Ecto neural progenitor cell (in vitro differentiated cells): ENCODE measurements at regions not wholly inside any gene's neighbourhood (a gene's known extent, or its start where the extent isn't known, plus 50 kb on each side); places are given as distances from the start of the nearest gene placed in this dataset.

Experiments
- DNase-seq: peaks from one replicate; pipeline ENCODE4 v3.0.0-alpha.2; 2018; ENCODE audit warnings: low spot score

DNA sequence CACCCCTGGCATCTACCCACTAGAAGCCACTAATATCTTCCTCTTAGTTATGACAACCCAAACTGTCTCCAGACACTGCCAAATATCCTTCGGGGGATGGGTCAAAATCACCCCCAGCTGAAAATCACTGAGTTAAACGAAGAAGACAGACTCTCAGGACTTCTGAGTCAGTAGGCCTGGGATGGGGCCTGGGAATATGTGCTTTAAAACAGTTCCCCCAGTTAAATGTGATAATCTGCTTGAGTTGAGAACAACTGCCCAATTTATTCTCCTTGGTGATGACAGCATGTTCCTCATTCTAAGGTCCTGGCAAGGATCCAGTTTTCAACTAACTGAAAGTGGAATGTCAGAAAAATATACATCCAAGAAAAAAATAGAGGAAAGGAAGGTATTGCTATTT is 52.4 kb downstream of the CBLL2 start:
- no peak for DNase-seq

DNA sequence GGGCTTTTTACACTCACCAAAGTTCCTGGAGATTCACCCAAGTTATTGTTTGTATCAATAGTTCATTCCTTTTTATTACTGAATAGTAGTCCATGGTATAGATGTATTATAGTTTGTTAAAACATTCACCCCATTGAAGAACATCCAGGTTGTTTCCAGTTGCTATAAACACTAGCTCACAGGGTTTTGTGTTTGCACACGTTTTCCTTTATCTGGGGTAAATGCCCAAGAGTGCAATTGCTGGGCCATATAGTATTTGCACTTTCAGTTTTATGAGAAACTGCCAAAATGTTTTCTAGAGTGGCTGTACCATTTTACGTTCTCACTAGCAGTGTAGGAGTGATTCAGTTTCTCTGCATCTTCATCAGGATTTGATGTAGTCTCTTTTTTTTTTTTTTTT is 57.1 kb downstream of the CBLL2 start:
- no peak for DNase-seq

DNA sequence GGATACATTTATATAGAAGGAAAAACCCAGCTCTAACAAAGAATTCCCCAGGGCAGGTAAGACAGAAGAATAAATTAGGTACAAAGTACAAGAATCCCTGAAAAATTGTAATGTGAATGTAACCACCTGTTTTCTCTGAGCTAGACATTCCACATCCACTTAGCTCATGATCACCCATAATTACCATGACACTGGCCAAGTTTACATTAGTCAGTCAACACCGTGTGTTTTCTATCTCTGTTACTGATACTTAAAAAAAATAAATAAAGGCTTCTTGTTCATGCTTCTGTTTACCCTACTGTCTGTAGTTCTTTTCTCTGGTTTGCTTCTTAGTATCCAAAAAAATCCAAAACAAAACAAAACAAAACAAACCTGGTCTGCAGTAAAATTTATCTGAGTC is 66.0 kb downstream of the CBLL2 start:
- no peak for DNase-seq

- DNase-seq, result no peak
These were observed 66.7 kb downstream of the CBLL2 start for GRCh38 chrX:22339459-22339858.

- no peak for DNase-seq
These were observed 67.4 kb downstream of the CBLL2 start for GRCh38 chrX:22340022-22340616.

GRCh38 chrX:22343192-22343591 is 70.5 kb downstream of the CBLL2 start:
- DNase-seq, result no peak

GRCh38 chrX:22345884-22346283 is 73.2 kb downstream of the CBLL2 start:
- no peak for DNase-seq

DNA sequence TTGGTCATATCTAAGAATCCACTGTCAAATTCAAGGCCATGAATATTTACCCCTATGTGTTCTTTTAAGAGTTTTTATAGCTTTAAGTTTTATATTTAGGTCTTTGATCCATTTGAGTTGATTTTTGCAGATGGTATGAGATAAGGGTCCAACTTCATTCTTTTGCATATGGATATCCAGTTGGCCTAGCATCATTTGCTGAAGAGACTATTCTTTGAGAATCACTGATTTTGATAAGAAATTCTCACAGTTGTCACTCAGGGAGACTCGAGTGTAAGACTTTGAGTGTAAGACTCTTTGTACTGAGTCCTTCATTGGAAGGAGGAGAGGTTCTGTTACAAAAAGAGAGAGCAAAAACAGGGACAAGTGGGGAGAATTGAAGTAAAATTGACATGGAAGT is 74.8 kb downstream of the CBLL2 start:
- no peak for DNase-seq

DNA sequence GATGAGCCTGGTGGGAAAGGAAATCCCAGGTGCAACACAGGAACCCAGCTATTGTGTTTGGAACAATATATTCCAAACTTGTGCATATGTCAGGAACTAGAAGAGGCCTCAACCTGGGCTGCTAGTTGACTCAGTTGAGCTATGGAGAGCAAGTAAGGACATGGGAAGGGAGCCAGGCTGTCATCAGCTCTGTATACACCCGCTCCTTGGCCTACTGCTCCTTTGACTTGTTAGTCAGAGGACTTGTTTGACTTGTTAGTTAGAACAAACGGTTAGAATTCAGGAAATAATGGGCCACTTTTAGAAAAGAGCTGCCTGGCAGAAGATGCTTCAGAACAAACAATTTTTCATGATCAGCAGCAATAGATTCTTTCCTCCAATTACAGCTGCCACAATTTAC is 76.4 kb downstream of the CBLL2 start:
- DNase-seq, result no peak

DNA sequence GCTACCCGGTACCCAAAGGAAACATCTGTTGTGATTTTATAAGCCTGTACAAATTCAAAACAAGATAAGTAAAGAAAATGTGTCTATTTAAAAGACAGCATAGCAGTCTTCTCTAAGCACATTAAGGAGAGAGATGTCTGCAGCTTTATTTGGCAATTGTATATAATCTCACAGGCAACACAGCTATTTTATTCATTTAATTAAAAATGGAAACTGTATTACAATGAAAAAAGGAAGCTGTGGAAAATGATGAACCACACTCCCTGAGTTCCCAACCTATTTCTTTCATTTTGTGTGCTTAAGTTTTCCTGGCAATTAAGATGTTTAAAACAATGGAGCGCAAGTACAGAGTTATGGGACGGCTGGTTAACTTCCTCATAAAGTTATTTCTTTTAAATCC is 78.4 kb downstream of the CBLL2 start:
- DNase-seq, result no peak

DNA sequence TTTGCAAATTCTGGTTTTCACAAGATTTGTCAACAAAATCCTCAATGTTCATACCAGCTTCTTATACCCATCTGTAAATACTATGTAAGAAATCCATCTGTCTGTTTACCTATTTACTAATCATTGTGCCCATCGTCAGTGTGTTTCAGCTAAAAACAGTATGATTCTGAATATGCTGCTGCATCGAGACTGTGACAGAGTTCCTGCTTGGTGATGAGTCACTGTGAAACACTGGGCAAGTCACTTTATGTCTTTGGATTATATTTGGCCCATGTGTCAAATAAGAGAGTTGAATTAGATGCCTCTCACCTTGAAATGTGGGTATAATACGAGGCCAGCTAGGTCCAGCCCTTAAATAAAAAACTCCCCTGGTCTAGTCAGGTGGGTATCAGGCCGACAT is 79.3 kb downstream of the CBLL2 start:
- no peak for DNase-seq

DNA sequence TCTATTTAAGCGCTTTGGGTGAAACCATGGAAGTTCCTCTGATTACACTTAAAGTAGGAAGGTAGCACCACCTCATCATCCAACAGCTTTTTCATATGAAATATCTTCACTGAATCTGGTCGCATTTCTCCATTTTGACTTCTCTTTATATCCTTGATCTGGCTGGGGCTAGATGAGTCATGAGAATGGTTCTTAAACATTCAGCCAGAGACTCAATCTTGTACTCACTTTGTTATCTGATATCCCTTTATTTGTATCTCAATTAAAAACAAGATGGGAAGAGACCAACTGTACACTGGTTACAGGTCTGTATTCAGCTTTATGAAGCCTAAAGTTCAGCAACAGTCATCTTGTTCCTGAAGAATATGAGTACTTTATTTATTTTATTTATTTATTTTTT is 84.9 kb downstream of the CBLL2 start:
- DNase-seq, result no peak

DNA sequence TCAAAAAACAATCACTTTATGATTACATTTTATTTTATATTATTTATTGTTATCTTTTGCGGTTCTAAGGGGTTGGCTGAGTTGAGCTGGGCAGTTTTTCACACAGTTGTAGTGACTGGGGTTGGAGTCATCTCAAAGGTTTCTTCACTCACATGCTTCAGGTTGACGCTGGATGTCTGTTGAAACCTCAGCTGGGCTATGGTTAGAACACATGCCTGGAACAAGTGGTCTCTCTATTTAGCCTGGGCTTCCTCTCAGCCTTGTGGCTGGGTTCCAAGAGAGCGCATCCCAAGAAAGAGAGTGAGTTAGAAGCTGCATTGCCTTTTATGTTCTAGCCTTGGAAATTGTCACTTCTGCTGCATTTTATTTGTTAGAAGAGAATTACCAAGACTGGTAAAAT is 87.4 kb downstream of the CBLL2 start:
- DNase-seq, result no peak

DNA sequence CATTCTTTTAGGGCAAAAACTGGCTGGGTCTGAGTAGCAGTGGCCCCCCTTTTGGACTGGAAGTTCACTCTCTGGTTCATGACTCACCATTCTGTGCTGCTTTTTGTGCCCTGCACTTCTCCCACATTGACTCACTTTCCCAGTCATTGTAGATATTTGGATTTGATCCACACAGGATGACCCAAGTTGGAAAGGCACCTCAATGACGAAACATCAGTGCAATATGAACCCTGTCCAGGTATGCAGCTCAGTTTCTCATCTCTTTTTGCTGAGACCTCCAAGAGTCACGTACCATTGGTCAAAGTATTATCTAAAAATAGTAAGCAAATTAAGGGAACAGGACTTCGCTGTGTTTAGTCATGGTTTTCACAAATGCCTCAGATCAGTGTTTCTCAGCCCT is 92.7 kb downstream of the CBLL2 start:
- no peak for DNase-seq

DNA sequence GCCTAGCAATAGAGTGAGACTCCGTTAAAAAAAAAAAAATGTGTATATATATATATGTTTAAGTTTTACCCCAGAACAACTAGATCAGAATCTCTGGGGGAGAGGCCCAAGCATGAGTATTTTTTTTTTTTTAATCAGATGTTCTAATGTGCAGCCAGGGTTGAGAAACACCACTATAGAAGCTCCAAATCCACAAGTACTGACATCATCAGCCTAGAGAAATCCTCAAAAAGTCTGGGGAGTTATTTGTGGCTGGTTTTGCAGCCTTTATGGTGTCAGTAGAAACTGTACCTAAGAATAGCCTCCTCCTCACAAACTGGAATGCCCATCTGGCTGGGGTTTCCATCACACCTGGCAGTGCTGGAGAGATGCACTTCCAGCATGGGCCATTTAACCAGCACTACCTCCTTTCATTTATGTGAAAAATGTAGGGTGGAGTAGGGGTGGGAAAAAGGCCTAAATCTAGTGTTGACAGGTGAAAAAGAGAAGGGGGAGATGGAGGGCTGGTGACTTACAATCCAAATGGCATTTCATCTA is 93.5 kb downstream of the CBLL2 start:
- DNase-seq, result no peak

GRCh38 chrX:22366906-22367305 is 94.2 kb downstream of the CBLL2 start:
- no peak for DNase-seq

GRCh38 chrX:22373094-22373493 is 100.4 kb downstream of the CBLL2 start:
- DNase-seq, result no peak

GRCh38 chrX:22373766-22374165 is 101.1 kb downstream of the CBLL2 start:
- DNase-seq, result no peak

DNA sequence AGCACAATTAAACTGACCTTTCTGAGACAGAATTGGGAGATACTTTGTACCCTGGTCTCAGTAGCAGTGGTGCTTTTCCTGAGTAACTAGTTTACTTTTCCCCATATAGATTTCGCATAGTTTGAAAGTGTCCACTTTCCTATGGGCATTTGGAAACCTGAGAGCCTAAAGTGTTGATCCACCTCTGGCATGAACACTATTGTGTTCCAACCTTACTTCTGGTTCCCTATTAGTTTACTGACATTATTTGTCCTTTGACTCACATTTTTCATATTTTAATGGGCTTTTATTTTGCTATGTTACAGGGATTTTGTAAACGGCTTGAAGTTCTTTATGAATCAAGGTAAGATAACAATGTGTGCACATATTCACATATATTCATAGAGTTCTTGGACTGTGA is 103.7 kb downstream of the CBLL2 start:
- no peak for DNase-seq

DNA sequence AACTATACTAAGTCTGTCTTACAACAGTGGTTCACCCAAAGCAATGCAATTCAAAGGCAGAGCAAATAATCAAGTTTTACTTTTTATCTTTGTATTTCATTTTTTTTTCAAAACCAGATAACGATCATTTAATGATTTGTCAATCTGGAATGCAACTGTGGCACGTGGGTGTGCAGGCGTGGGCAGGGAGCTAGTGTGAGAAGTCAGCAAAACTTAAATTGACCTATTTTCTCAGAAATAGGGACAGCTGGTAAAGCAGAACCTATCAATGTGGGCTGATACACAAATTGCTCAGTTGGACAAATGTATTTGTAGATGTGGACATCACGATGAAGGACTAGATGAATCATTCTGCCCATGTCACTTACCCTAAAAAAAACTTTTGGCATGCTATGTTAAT is 105.6 kb downstream of the CBLL2 start:
- no peak for DNase-seq

DNA sequence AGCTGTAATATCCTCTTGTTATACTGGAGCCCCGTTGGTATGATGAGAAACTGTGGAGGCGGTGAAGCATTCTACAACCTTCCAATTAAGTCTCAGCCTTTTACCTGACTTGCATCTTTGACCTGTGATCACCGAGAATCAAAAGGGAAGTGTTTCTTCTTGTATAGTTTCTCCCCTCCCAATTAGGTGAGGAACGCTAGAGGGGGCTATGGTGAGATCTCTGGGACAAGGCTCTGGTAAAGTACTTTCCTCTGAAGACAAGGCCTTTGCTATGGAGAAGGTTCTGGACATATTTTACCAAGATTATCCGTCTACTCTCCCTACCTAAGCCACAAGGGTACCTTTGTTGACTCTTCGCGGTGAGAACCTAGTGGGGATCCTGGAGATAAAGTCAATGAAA is 111.3 kb downstream of the CBLL2 start:
- no peak for DNase-seq

DNA sequence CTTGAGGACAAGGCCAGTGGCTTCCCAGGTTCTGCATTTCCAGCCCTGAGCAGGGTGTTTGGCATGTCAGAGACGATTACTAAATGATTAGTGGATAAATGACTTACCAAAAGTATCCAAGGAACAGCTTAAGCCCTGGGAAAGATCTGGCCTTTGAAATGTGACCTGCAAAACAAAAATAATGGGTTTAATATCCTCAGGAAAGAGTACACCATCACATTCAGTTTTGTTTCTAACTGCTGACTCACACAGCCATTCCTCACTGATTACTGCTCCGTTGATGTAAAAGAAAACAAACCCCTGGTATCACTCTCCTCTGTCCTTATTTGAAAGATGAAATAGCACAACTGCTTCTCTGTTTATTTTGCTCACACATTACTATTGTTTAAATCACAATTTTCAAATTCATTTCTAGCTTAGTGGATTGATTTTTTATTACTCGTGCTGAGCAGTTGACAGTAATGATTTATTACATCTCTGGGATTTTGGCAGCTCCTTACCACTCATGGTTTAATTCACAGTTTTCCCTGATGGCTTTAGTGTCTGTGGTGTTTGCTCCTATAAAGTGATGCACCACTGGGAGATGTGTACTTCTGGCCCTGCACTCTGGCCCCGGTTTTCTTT is 117.0 kb downstream of the CBLL2 start:
- no peak for DNase-seq

GRCh38 chrX:22392133-22392948 is 119.6 kb downstream of the CBLL2 start:
- no peak for DNase-seq
